Muscle layer of duodenum (tissue), 2 donors: ENCODE measurements at regions not wholly inside any gene's neighbourhood (a gene's known extent, or its start where the extent isn't known, plus 50 kb on each side); places are given as distances from the start of the nearest gene placed in this dataset.

Experiments used
- H3K27ac ChIP-seq: one replicate; pipeline ENCODE4 v1.7.0; 2013; ENCODE audit warnings: mild to moderate bottlenecking, low read length
- H3K27me3 ChIP-seq: one replicate; pipeline ENCODE4 v1.7.0; 2013; ENCODE audit warnings: low read depth, mild to moderate bottlenecking, control low read depth, low read length
- H3K36me3 ChIP-seq, 2 donors: one replicate each; pipeline ENCODE4 v1.7.0; 2013; ENCODE audit warnings: low read length in 2 of 2, control low read depth in 1 of 2, mild to moderate bottlenecking in 1 of 2; ENCODE audit not compliant: insufficient read depth in 2 of 2, control insufficient read depth in 1 of 2
- H3K4me1 ChIP-seq, 2 donors: one replicate each; pipeline ENCODE4 v1.7.0; 2013; ENCODE audit warnings: low read length in 2 of 2, mild to moderate bottlenecking in 2 of 2, control low read depth in 1 of 2, moderate library complexity in 1 of 2; ENCODE audit not compliant: insufficient read depth in 2 of 2, control insufficient read depth in 1 of 2
- H3K4me3 ChIP-seq, 2 donors: one replicate each; pipeline ENCODE4 v1.7.0; 2013; ENCODE audit warnings: low read length in 2 of 2, low read depth in 1 of 2, mild to moderate bottlenecking in 1 of 2
- H3K9me3 ChIP-seq, 2 donors: one replicate each; pipeline ENCODE4 v1.7.0; 2013; ENCODE audit warnings: low read length in 2 of 2, control low read depth in 1 of 2, mild to moderate bottlenecking in 1 of 2; ENCODE audit not compliant: control insufficient read depth in 1 of 2
- donor health status: healthy.

DNA sequence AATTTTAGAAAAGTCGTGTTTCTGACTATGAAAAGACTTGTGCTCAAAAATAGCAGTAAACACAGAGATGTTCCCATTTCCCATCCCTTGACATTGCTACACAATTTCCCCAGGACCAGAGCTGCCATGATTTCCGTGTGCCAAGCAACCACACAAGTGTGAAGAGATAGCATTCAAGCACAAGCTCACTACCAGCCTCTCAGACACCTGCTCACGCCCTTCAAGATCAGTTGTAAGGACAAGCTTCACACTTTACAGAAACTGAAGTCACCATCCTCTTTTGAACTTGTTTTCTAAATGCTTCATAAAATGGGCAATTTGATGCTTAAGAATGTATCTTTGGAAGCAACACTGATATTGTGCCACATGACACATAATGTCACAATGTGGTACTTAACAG, 333.1 kb downstream of the CAAP1 start:
- H3K4me1 ChIP-seq: no peaks in the 10 kb centered on the region
- H3K27me3 ChIP-seq: no peaks in the 10 kb centered on the region
- no peak overlapping the region for H3K4me3 ChIP-seq
- H3K36me3 ChIP-seq: no peaks in the 10 kb centered on the region
- H3K9me3 ChIP-seq: no peaks in the 10 kb centered on the region
- no peak overlapping the region for H3K27ac ChIP-seq

DNA sequence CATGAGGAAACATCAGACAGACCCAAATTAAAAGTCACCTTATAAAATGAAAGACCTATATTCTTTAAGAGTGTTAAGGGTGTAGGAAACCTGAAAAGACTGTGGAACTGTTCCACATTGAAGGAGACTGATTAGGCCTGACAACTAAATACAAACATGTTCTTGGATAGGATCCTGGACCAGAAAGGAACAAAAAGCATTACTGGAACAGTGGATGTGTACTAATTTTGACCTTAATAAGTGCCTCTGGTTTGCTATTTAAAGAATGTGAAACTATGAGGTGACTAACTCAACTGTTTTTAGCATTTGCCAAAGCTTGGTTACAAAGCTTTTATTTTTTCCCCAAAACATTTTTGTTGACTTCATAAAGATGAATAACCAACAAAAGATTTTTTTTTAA, 340.6 kb downstream of the CAAP1 start:
- Histone ChIP-seq H3K27me3 (no peaks in the 10 kb centered on the region), H3K4me1 (peaks cover 0 to 7% of the 10 kb centered on the region in 2 donors), H3K4me3 (no peak overlapping the region), H3K27ac (no peak overlapping the region), H3K36me3 (no peaks in the 10 kb centered on the region), H3K9me3 (no peaks in the 10 kb centered on the region)

DNA sequence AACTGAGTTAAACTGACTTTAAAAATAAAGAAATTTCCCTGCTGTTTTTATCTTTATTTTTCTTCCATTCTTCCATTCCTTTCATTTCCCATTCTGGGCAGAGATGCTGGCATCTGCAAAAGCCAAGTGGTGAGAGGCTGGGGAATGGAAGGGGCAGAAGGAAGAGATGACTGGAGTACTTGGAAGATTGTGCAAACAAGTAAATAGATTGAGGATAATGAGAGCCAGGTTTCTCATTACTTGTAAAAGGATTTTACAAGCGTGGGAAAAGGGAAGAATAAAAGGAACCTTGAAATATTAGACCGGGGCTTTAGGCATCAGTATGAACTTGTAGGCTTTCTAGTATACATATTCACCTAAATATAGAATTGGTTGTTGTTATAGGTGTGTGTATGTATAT, 341.2 kb downstream of the CAAP1 start:
- no peaks in the 10 kb centered on the region for H3K36me3 ChIP-seq
- no peak overlapping the region for H3K27ac ChIP-seq
- no peaks in the 10 kb centered on the region for H3K27me3 ChIP-seq
- peaks cover 0 to 7% of the 10 kb centered on the region in 2 donors for H3K4me1 ChIP-seq
- no peak overlapping the region for H3K4me3 ChIP-seq
- H3K9me3 ChIP-seq: no peaks in the 10 kb centered on the region

- no peak overlapping the region for H3K4me3 ChIP-seq
- no peaks in the 10 kb centered on the region for H3K36me3 ChIP-seq
These were observed 343.8 kb downstream of the CAAP1 start for GRCh38 chr9:26548781-26549290.

GRCh38 chr9:26539867-26540493, 352.6 kb downstream of the CAAP1 start:
- H3K27ac ChIP-seq: no peak overlapping the region
- no peak overlapping the region for H3K4me3 ChIP-seq
- H3K27me3 ChIP-seq: no peaks in the 10 kb centered on the region
- no peaks in the 10 kb centered on the region for H3K9me3 ChIP-seq
- no peaks in the 10 kb centered on the region for H3K36me3 ChIP-seq
- H3K4me1 ChIP-seq: no peaks in the 10 kb centered on the region

More at GRCh38 chr9:26548781-26549290, 343.8 kb downstream of the CAAP1 start:
- Histone ChIP-seq H3K27me3 (no peaks in the 10 kb centered on the region), H3K4me1 (peaks cover 0 to 7% of the 10 kb centered on the region in 2 donors), H3K9me3 (no peaks in the 10 kb centered on the region), H3K27ac (no peak overlapping the region)

DNA sequence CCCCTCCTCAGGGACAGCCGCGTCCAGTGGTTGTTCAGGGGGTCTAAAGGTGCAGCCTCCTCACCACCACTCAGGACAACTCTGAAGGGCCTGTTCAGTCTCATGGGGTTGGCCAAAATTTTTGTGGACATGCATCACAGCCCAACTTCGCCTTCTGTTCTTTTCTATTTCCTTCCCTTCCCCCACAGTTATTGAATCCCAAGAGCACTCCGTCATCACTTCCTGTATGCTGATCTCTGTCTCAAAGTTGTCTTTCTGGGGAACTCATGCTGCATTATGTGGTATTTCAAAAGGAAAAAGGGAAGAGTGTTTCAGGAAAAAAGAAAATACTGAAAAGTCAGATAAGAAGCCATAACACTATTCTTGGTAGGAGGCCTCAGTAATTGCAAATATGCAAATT, 355.4 kb downstream of the CAAP1 start:
- no peak overlapping the region for H3K27ac ChIP-seq
- H3K27me3 ChIP-seq: no peaks in the 10 kb centered on the region
- H3K4me1 ChIP-seq: no peaks in the 10 kb centered on the region
- peaks cover 0 to 2% of the 10 kb centered on the region in 2 donors for H3K9me3 ChIP-seq
- H3K36me3 ChIP-seq: no peaks in the 10 kb centered on the region
- H3K4me3 ChIP-seq: no peak overlapping the region

DNA sequence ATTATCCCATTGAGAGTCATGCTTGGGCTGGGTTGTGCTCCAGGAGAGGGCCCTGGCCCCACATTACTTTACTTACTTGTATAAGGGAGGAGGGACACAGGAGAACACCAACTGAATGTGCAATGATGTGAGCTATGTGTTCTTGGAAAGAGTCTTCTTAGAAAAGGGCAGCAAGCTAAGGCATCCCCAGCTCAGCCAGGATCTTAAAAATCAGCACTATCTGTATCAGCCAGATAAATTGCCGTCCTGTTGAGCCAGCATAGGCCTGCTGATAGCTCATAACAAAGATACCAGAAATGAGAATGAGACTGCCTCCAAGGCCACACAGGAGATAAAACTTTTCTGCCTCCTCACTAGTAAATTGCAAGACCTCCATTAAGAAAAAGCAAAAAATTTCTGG, 357.5 kb downstream of the CAAP1 start:
- Histone ChIP-seq H3K27ac (no peak overlapping the region), H3K9me3 (peaks cover 0 to 2% of the 10 kb centered on the region in 2 donors), H3K4me1 (no peaks in the 10 kb centered on the region), H3K36me3 (no peaks in the 10 kb centered on the region), H3K27me3 (no peaks in the 10 kb centered on the region), H3K4me3 (no peak overlapping the region)

GRCh38 chr9:26530841-26531240, 361.8 kb downstream of the CAAP1 start:
- H3K4me3 ChIP-seq: no peak overlapping the region
- peaks cover 0 to 2% of the 10 kb centered on the region in 2 donors for H3K9me3 ChIP-seq
- H3K4me1 ChIP-seq: no peaks in the 10 kb centered on the region
- no peaks in the 10 kb centered on the region for H3K27me3 ChIP-seq
- no peak overlapping the region for H3K27ac ChIP-seq
- H3K36me3 ChIP-seq: no peaks in the 10 kb centered on the region

GRCh38 chr9:26527931-26528330, 364.7 kb downstream of the CAAP1 start:
- H3K9me3 ChIP-seq: peaks cover 0 to 2% of the 10 kb centered on the region in 2 donors
- H3K36me3 ChIP-seq: no peaks in the 10 kb centered on the region
- no peaks in the 10 kb centered on the region for H3K27me3 ChIP-seq
- peaks cover 0 to 19% of the 10 kb centered on the region in 2 donors for H3K4me1 ChIP-seq
- no peak overlapping the region for H3K4me3 ChIP-seq
- no peak overlapping the region for H3K27ac ChIP-seq

GRCh38 chr9:26524267-26524666, 368.3 kb downstream of the CAAP1 start:
- Histone ChIP-seq H3K9me3 (no peaks in the 10 kb centered on the region), H3K27me3 (no peaks in the 10 kb centered on the region), H3K36me3 (no peaks in the 10 kb centered on the region), H3K4me1 (peaks cover 0 to 19% of the 10 kb centered on the region in 2 donors), H3K27ac (no peak overlapping the region), H3K4me3 (no peak overlapping the region)

GRCh38 chr9:26523577-26523976, 369.0 kb downstream of the CAAP1 start:
- Histone ChIP-seq H3K9me3 (no peaks in the 10 kb centered on the region), H3K36me3 (no peaks in the 10 kb centered on the region), H3K27ac (no peak overlapping the region), H3K4me1 (peaks cover 0 to 19% of the 10 kb centered on the region in 2 donors), H3K4me3 (no peak overlapping the region), H3K27me3 (no peaks in the 10 kb centered on the region)

DNA sequence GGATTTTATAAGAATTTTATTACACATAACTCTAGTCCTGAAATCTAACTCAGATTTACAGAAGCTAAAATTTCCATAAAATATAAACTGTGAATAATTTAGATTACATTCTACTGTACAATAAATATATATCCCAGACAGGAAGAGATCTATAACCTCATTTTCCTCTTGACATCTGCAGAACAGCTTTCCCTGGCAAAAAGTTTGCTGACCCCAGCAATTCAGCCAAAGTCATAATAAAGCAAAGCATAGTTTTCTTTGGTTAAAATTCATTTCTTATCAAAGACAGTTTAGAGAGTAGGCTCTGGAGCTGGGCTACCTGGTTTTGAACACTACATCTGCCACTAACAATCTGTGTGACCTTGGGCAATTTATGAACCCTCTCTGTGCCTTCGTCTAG, 372.5 kb downstream of the CAAP1 start:
- Histone ChIP-seq H3K27me3 (no peaks in the 10 kb centered on the region), H3K36me3 (no peaks in the 10 kb centered on the region), H3K27ac (no peak overlapping the region), H3K4me3 (no peak overlapping the region), H3K9me3 (no peaks in the 10 kb centered on the region), H3K4me1 (peaks cover 0 to 17% of the 10 kb centered on the region in 2 donors)
